GM23338 (cell line): ENCODE measurements at regions not wholly inside any gene's neighbourhood (a gene's known extent, or its start where the extent isn't known, plus 50 kb on each side); places are given as distances from the start of the nearest gene placed in this dataset.

Source experiments
- ATAC-seq: fragments of 200-7000 bp; cut with Tn5 transposase; 3 replicates; pipeline ENCODE4 v1.9.1; 2020
- DNase-seq: peaks from one replicate; pipeline ENCODE4 v3.0.0-alpha.2; 2015; ENCODE audit warnings: low spot score
- H2AFZ ChIP-seq: fragments of 200-600 bp; sonication (generic); 2 replicates; pipeline ENCODE4 v1.8.0; 2016; ENCODE audit warnings: antibody characterized with exemption, mild to moderate bottlenecking, moderate library complexity
- H3F3A ChIP-seq: fragments of 200-600 bp; sonication (generic); replicated peaks from 2 replicates; pipeline ENCODE4 v1.8.0; 2017; ENCODE audit warnings: antibody characterized with exemption, mixed run types, low read depth
- H3K27ac ChIP-seq: fragments of 200-600 bp; sonication (generic); 2 replicates; pipeline ENCODE4 v1.6.1; 2016; ENCODE audit warnings: low read depth
- H3K27me3 ChIP-seq: fragments of 200-600 bp; sonication (generic); 2 replicates; pipeline ENCODE4 v1.8.0; 2016; ENCODE audit warnings: mild to moderate bottlenecking, mixed run types, moderate library complexity; ENCODE audit not compliant: insufficient read depth
- H3K36me3 ChIP-seq: fragments of 200-600 bp; sonication (generic); 2 replicates; pipeline ENCODE4 v1.8.0; 2016; ENCODE audit warnings: mild to moderate bottlenecking; ENCODE audit not compliant: insufficient read depth
- H3K4me1 ChIP-seq: fragments of 200-600 bp; sonication (generic); 2 replicates; pipeline ENCODE4 v1.8.0; 2016; ENCODE audit warnings: mild to moderate bottlenecking, moderate library complexity; ENCODE audit not compliant: insufficient read depth
- H3K4me2 ChIP-seq: fragments of 200-600 bp; sonication (generic); 2 replicates; pipeline ENCODE4 v1.7.1; 2017; ENCODE audit warnings: mixed run types
- H3K4me3 ChIP-seq: fragments of 200-600 bp; sonication (generic); 2 replicates; pipeline ENCODE4 v1.6.1; 2016; ENCODE audit warnings: mixed run types
- H3K79me2 ChIP-seq: fragments of 200-600 bp; sonication (generic); replicated peaks from 2 replicates; pipeline ENCODE4 v1.8.0; 2017; ENCODE audit warnings: mild to moderate bottlenecking; ENCODE audit not compliant: insufficient read depth
- H3K9me2 ChIP-seq: fragments of 200-600 bp; sonication (generic); 2 replicates; pipeline ENCODE4 v1.8.0; 2017; ENCODE audit not compliant: insufficient read depth
- H4K20me1 ChIP-seq: fragments of 200-600 bp; sonication (generic); replicated peaks from 2 replicates; pipeline ENCODE4 v1.8.0; 2017; ENCODE audit warnings: mild to moderate bottlenecking; ENCODE audit not compliant: insufficient read depth
- H3K27ac Mint-ChIP-seq: 2 replicates; pipeline ENCODE4 v1.8.0; 2020; ENCODE audit warnings: inconsistent platforms, mild to moderate bottlenecking, moderate library complexity, mixed read lengths
- H3K27me3 Mint-ChIP-seq: 3 replicates; pipeline ENCODE4 v1.8.0; 2022; ENCODE audit warnings: low read depth, mild to moderate bottlenecking, moderate library complexity, mixed read lengths, inconsistent platforms; ENCODE audit not compliant: insufficient read depth, poor library complexity
- H3K36me3 Mint-ChIP-seq: 3 replicates; pipeline ENCODE4 v1.8.0; 2021; ENCODE audit warnings: low read depth, mild to moderate bottlenecking, inconsistent platforms, moderate library complexity, mixed read lengths
- H3K4me1 Mint-ChIP-seq: 3 replicates; pipeline ENCODE4 v1.8.0; 2020; ENCODE audit warnings: mild to moderate bottlenecking, inconsistent platforms, mixed read lengths
- H3K4me3 Mint-ChIP-seq: 3 replicates; pipeline ENCODE4 v1.8.0; 2021; ENCODE audit warnings: moderate library complexity, mild to moderate bottlenecking, inconsistent platforms, mixed read lengths
- H3K9me3 Mint-ChIP-seq: 3 replicates; pipeline ENCODE4 v1.8.0; 2020; ENCODE audit warnings: moderate library complexity, mild to moderate bottlenecking, inconsistent platforms, mixed read lengths
- CREB1 ChIP-seq: fragments of 250-450 bp; sonication (Bioruptor Pico); IDR thresholded peaks from 2 replicates; pipeline ENCODE4 v1.5.0; 2020; ENCODE audit warnings: low read depth, mild to moderate bottlenecking, moderate library complexity
- EZH2 ChIP-seq: fragments of 200-600 bp; sonication (generic); IDR thresholded peaks from one replicate; pipeline ENCODE4 v1.8.0; 2017; ENCODE audit warnings: antibody characterized with exemption, mild to moderate bottlenecking, low read depth; ENCODE audit not compliant: unreplicated experiment
- EZH2phosphoT487 ChIP-seq: fragments of 200-600 bp; sonication (generic); IDR thresholded peaks from one replicate; pipeline ENCODE4 v1.8.1; 2018; ENCODE audit warnings: antibody characterized with exemption; ENCODE audit not compliant: unreplicated experiment
- JUNB ChIP-seq: IDR thresholded peaks from one replicate; pipeline ENCODE4 v1.6.1; 2016; ENCODE audit warnings: antibody characterized with exemption; ENCODE audit not compliant: unreplicated experiment
- NANOG ChIP-seq: IDR thresholded peaks from 2 replicates; pipeline ENCODE4 v1.6.1; 2016; ENCODE audit warnings: antibody characterized with exemption, borderline replicate concordance
- POLR2AphosphoS5 ChIP-seq: IDR thresholded peaks from 2 replicates; pipeline ENCODE4 v1.6.1; 2016; ENCODE audit warnings: antibody characterized with exemption, low read depth
- STAT1 ChIP-seq: IDR thresholded peaks from one replicate; pipeline ENCODE4 v1.6.1; 2016; ENCODE audit warnings: antibody characterized with exemption; ENCODE audit not compliant: unreplicated experiment
- ZNF114 ChIP-seq: fragments of 250-450 bp; sonication (Bioruptor Pico); IDR thresholded peaks from 2 replicates; pipeline ENCODE4 v1.5.0; 2020; ENCODE audit warnings: mild to moderate bottlenecking, moderate library complexity
- ZNF331 ChIP-seq: fragments of 250-450 bp; sonication (Bioruptor Pico); IDR thresholded peaks from 2 replicates; pipeline ENCODE4 v1.5.0; 2020; ENCODE audit warnings: low read depth, mild to moderate bottlenecking, moderate library complexity
- TF ChIP-seq, protein P1 (sequence below): IDR thresholded peaks from one replicate; pipeline ENCODE4 v1.6.1; 2018; ENCODE audit warnings: antibody characterized with exemption; ENCODE audit not compliant: unreplicated experiment
- TF ChIP-seq, protein P2 (sequence below): IDR thresholded peaks from 2 replicates; pipeline ENCODE4 v1.6.1; 2016; ENCODE audit warnings: antibody characterized with exemption
- TF ChIP-seq, protein P3 (sequence below), 2 experiments: fragments of 200-600 bp in 1 of 2; sonication (generic) in 1 of 2; conservative IDR thresholded peaks; 2 replicates each; pipeline versions ENCODE4 v1.5.1 to v1.6.1; 2016 to 2017; ENCODE audit warnings: antibody characterized with exemption in 2 of 2, low read depth in 2 of 2, mild to moderate bottlenecking in 2 of 2, moderate library complexity in 1 of 2
- TF ChIP-seq, protein P4 (sequence below): fragments of 250-450 bp; sonication (Bioruptor Pico); IDR thresholded peaks from 2 replicates; pipeline ENCODE4 v1.5.0; 2020; ENCODE audit warnings: mild to moderate bottlenecking, moderate library complexity

DNA sequence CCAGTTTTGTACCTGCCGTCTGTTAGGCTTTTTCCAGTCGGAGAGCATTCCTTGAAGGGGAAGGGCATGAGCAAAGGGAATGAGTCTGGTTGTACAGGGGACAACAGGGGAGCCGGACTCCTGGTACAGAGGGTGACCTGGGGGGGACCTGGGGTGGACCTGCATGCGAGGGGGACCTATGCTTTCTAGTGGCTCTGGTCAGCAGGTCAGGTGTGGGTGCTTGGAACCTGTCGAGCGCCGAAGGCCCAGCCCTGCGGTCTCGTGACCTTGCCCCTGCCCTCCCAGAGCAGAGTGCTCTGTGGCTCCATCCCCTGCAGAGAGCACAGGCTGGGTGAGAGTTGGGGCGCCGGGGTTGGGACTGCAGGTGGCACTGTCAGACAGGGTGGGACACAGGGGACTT lies 96.7 kb upstream of the ASAP2 start (continued):
- TF ChIP-seq, protein P1, sequence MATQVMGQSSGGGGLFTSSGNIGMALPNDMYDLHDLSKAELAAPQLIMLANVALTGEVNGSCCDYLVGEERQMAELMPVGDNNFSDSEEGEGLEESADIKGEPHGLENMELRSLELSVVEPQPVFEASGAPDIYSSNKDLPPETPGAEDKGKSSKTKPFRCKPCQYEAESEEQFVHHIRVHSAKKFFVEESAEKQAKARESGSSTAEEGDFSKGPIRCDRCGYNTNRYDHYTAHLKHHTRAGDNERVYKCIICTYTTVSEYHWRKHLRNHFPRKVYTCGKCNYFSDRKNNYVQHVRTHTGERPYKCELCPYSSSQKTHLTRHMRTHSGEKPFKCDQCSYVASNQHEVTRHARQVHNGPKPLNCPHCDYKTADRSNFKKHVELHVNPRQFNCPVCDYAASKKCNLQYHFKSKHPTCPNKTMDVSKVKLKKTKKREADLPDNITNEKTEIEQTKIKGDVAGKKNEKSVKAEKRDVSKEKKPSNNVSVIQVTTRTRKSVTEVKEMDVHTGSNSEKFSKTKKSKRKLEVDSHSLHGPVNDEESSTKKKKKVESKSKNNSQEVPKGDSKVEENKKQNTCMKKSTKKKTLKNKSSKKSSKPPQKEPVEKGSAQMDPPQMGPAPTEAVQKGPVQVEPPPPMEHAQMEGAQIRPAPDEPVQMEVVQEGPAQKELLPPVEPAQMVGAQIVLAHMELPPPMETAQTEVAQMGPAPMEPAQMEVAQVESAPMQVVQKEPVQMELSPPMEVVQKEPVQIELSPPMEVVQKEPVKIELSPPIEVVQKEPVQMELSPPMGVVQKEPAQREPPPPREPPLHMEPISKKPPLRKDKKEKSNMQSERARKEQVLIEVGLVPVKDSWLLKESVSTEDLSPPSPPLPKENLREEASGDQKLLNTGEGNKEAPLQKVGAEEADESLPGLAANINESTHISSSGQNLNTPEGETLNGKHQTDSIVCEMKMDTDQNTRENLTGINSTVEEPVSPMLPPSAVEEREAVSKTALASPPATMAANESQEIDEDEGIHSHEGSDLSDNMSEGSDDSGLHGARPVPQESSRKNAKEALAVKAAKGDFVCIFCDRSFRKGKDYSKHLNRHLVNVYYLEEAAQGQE, result no peak
- TF ChIP-seq, protein P2, sequence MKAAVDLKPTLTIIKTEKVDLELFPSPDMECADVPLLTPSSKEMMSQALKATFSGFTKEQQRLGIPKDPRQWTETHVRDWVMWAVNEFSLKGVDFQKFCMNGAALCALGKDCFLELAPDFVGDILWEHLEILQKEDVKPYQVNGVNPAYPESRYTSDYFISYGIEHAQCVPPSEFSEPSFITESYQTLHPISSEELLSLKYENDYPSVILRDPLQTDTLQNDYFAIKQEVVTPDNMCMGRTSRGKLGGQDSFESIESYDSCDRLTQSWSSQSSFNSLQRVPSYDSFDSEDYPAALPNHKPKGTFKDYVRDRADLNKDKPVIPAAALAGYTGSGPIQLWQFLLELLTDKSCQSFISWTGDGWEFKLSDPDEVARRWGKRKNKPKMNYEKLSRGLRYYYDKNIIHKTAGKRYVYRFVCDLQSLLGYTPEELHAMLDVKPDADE, result no peak
- TF ChIP-seq CREB1 (CRISPR knock-in tag) (no peak), EZH2phosphoT487 (no peak), ZNF331 (CRISPR knock-in tag) (no peak), NANOG (no peak), JUNB (no peak), EZH2 (no peak), POLR2AphosphoS5 (no peak), STAT1 (no peak), ZNF114 (no peak)
- TF ChIP-seq, protein P3, sequence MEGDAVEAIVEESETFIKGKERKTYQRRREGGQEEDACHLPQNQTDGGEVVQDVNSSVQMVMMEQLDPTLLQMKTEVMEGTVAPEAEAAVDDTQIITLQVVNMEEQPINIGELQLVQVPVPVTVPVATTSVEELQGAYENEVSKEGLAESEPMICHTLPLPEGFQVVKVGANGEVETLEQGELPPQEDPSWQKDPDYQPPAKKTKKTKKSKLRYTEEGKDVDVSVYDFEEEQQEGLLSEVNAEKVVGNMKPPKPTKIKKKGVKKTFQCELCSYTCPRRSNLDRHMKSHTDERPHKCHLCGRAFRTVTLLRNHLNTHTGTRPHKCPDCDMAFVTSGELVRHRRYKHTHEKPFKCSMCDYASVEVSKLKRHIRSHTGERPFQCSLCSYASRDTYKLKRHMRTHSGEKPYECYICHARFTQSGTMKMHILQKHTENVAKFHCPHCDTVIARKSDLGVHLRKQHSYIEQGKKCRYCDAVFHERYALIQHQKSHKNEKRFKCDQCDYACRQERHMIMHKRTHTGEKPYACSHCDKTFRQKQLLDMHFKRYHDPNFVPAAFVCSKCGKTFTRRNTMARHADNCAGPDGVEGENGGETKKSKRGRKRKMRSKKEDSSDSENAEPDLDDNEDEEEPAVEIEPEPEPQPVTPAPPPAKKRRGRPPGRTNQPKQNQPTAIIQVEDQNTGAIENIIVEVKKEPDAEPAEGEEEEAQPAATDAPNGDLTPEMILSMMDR (conservative IDR thresholded peaks at IDR 0.05; ENCODE audit: low read depth in 2 of 2), result no peak

DNA sequence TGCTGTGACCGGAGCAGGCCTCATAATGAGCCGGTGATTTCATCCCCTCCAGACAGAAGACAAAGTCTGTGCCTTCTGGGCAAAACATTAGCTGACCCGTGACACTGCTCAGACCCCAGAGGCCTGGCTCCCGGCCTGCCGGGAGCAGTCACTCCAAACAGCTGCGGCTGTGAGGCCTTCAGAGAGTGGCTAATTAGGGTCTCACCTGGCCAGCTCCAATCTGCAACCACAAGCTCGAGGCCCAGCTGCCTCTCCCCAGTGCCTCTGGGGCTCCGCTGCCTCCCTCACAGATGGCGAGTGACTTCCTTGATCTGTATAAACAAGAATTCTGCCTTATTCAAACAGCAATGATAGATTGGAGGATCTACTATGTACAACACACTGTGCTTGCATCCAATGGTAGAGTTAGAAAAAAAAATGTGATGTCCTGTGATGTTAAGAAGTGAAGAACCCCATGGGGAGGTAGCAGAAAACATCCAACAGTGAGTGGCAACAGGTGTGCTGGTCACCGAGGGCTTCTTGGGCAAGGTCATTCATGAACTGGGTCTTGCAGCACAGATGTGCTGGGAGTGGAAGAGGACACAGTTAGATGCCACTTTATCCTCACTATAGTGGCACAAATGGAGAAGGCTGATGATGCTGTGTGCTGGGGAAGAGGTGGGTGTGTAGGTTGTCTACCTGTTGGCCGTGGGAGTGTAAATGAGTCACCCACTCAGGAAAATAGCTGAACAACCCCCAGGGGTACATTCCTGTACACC lies 98.2 kb upstream of the ASAP2 start:
- Mint-ChIP-seq H3K4me1 (peaks cover 42% of the 10 kb centered on the region), H3K27me3 (peaks cover 28% of the 10 kb centered on the region), H3K4me3 (no peak overlapping the region), H3K9me3 (no peaks in the 10 kb centered on the region), H3K36me3 (no peaks in the 10 kb centered on the region), H3K27ac (no peak overlapping the region)
- Histone ChIP-seq H3K9me2 (no peaks in the 10 kb centered on the region), H3K4me3 (no peak overlapping the region), H3K4me1 (peaks cover 9% of the 10 kb centered on the region; the same call in 1 of the 2 replicates), H2AFZ (no peak overlapping the region), H3K27me3 (no peaks in the 10 kb centered on the region), H3K4me2 (no peak overlapping the region), H3K27ac (no peak overlapping the region), H3K36me3 (no peaks in the 10 kb centered on the region), H4K20me1 (no peaks in the 10 kb centered on the region), H3F3A (no peaks in the 10 kb centered on the region), H3K79me2 (no peaks in the 10 kb centered on the region)
- DNase-seq (no peak), ATAC-seq (no peak)
- TF ChIP-seq EZH2, result no peak
- TF ChIP-seq, protein P4, sequence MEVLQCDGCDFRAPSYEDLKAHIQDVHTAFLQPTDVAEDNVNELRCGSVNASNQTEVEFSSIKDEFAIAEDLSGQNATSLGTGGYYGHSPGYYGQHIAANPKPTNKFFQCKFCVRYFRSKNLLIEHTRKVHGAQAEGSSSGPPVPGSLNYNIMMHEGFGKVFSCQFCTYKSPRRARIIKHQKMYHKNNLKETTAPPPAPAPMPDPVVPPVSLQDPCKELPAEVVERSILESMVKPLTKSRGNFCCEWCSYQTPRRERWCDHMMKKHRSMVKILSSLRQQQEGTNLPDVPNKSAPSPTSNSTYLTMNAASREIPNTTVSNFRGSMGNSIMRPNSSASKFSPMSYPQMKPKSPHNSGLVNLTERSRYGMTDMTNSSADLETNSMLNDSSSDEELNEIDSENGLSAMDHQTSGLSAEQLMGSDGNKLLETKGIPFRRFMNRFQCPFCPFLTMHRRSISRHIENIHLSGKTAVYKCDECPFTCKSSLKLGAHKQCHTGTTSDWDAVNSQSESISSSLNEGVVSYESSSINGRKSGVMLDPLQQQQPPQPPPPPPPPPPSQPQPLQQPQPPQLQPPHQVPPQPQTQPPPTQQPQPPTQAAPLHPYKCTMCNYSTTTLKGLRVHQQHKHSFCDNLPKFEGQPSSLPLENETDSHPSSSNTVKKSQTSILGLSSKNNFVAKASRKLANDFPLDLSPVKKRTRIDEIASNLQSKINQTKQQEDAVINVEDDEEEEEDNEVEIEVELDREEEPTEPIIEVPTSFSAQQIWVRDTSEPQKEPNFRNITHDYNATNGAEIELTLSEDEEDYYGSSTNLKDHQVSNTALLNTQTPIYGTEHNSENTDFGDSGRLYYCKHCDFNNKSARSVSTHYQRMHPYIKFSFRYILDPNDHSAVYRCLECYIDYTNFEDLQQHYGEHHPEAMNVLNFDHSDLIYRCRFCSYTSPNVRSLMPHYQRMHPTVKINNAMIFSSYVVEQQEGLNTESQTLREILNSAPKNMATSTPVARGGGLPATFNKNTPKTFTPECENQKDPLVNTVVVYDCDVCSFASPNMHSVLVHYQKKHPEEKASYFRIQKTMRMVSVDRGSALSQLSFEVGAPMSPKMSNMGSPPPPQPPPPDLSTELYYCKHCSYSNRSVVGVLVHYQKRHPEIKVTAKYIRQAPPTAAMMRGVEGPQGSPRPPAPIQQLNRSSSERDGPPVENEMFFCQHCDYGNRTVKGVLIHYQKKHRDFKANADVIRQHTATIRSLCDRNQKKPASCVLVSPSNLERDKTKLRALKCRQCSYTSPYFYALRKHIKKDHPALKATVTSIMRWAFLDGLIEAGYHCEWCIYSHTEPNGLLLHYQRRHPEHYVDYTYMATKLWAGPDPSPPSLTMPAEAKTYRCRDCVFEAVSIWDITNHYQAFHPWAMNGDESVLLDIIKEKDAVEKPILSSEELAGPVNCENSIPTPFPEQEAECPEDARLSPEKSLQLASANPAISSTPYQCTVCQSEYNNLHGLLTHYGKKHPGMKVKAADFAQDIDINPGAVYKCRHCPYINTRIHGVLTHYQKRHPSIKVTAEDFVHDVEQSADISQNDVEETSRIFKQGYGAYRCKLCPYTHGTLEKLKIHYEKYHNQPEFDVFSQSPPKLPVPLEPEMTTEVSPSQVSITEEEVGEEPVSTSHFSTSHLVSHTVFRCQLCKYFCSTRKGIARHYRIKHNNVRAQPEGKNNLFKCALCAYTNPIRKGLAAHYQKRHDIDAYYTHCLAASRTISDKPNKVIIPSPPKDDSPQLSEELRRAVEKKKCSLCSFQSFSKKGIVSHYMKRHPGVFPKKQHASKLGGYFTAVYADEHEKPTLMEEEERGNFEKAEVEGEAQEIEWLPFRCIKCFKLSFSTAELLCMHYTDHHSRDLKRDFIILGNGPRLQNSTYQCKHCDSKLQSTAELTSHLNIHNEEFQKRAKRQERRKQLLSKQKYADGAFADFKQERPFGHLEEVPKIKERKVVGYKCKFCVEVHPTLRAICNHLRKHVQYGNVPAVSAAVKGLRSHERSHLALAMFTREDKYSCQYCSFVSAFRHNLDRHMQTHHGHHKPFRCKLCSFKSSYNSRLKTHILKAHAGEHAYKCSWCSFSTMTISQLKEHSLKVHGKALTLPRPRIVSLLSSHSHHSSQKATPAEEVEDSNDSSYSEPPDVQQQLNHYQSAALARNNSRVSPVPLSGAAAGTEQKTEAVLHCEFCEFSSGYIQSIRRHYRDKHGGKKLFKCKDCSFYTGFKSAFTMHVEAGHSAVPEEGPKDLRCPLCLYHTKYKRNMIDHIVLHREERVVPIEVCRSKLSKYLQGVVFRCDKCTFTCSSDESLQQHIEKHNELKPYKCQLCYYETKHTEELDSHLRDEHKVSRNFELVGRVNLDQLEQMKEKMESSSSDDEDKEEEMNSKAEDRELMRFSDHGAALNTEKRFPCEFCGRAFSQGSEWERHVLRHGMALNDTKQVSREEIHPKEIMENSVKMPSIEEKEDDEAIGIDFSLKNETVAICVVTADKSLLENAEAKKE (CRISPR knock-in tag), result no peak
- no peak for TF ChIP-seq CREB1 (CRISPR knock-in tag)
- no peak for TF ChIP-seq NANOG
